NCI-H2227 (cell line): ENCODE measurements at regions not wholly inside any gene's neighbourhood (a gene's known extent, or its start where the extent isn't known, plus 50 kb on each side); places are given as distances from the start of the nearest gene placed in this dataset.
"Not testable (repeated sequence)": the region's sequence is repeated elsewhere in the genome, so short reads cannot be mapped to it uniquely, and the experiment has no call there.

ENCODE experiments used
- DNase-seq: peaks from one replicate; lab custom pipeline; 2025; ENCODE audit not compliant: unreplicated experiment; lab: John Stamatoyannopoulos, UW

DNA sequence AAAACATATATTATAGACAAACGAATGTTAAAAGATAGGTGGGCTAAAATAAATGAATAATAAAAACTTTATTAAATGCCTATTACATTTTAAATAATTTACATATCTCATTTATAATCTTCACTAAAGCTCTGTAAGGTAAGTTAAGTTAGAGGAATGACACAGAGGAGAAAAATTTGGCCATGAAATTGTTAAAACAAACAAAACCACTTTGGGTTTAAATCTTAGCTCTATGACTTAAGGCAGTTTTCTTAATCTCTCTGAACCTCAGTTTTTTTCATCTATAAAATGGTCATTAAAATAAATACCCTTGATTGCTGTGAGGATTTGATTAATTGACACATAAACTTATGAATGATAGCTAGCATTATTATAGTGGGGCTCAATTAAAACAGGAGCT is 404.8 kb upstream of the ATP11B start:
- DNase-seq: no peak

DNA sequence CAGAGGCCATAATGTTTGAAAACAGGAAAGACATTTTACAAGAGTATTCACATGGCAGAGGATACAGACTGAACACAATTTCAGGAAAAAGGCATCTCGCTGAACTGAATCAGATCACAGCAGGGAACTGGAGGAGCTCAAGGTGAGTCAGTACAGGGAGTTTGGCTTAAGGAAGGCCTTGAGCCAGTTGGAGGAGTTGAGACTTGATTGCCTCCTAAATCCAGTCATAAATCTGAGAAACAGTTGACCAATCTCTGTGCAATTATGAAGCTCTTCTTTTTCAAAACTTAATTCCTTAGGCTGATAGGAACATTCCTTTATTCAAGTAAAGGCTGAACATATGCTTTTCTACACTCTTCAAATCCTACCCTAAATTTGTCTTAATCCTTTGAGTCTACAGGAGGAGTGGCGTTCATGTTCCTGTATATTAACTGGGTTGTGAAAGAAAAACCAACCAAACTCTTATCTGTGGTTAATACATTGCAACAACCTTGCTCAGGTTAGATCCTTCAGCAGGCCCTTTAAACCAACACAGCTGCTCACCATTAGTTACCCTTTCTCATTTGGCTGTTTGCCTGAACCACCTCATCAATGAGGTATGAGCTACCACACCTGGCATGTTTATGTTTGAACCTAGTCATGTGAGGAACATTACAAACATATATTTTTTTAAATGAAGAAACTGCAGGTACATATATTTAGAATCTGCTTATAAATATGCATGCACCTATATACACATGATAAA is 404.1 kb upstream of the ATP11B start:
- DNase-seq: no peak

DNA sequence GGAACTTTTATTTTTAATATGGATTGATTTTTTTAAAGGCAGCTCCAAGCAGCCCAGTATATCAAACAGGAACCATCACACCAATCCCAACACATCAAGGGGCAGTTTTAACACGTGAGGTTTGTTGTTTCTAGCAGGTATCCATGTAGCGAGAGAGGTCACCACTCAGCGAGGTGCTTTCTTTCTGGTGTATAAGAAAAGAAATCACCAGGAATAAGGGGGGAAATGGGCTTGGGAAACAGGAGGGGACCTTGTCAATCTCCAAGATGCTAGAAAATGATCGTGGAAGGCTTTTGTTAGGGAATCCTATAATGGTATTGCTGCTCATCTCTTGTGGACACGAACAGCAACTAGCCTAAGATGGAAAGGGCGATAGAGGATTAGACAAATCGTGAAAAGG is 402.9 kb upstream of the ATP11B start:
- DNase-seq: no peak

- DNase-seq: no peak
Observed at GRCh38 chr3:182392182-182392937, 400.9 kb upstream of the ATP11B start.

GRCh38 chr3:182393151-182393550 is 400.2 kb upstream of the ATP11B start:
- DNase-seq: no peak

DNA sequence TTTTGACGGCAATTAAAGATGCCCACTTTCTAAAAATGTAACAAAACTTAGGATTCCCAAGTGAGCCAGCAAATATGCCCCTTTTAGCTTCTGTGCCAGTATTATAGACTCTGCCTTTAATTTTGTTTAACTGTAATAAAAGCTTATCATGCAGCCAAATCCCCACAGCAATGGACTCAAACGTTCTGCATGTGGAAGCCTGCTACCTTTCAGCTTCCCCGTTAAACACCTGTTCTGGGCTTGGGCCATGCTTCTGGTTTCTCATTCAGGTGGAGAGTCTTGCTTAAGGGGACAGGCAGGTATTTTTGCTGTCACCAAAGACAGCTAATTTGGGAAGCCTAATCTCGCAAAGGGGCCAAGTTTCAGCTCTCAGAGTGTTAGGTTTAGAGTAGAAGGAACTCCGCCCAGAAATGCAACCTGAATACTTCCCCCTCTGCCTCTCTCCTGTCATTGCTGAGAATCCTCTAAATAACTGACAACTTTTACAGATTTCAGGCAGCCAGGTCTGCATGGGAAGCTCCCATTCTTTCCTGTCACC is 399.4 kb upstream of the ATP11B start:
- no peak for DNase-seq

DNA sequence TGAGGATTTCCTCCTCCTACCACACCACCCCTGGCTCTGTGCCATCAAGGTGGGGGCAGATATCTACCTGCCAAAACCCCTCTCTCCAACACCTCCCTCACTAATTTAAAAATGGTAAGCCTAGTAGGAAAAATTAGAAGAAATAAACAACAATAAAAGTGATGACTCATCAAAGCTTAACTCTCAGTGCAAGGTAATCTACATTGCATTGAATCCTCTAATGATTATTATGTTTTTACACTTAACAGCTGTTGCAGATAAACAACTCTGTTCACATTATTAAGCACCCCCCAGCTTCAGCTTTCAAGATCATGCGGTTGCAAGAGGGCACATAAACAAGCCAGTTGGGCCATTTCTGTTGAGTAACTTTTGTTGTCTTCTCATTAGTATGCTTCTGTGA is 396.1 kb upstream of the ATP11B start:
- no peak for DNase-seq

DNA sequence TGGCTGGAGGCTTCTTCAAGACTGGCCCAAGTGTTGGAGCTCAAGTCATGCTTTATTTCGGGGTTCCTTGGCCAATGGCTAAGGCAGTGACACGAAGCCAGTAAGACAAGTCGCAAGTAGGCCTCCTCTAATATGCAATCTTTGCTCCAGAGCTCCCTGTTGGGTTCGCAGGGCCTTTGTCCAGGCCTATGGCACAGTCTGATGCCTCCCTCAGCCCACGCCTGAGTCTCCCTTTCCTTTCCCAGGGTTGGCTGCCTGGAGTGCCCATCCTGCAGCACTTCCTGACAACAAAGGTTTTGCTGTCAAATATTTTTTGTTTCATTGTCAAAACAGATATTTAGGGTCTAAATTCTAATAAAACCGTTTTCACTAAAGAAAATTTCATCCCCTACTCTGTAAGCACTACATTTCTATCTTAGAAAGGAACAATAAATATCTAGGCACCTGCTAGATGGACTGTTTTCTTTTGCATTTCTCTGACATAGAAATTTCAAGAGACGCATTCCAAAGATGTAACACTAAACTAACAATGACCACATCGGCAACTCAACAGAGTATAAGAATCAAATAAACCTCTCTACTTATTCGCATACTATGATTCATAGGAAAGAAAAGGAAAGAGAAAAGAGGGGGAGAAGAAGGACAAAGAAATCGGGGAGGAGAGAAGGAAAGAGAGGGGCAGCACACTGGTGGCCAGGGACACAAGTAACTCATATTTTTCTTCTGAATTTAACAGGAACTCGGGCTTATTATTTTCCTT is 393.1 kb upstream of the ATP11B start:
- DNase-seq: no peak

GRCh38 chr3:182400838-182401237 is 392.5 kb upstream of the ATP11B start:
- DNase-seq: no peak

DNA sequence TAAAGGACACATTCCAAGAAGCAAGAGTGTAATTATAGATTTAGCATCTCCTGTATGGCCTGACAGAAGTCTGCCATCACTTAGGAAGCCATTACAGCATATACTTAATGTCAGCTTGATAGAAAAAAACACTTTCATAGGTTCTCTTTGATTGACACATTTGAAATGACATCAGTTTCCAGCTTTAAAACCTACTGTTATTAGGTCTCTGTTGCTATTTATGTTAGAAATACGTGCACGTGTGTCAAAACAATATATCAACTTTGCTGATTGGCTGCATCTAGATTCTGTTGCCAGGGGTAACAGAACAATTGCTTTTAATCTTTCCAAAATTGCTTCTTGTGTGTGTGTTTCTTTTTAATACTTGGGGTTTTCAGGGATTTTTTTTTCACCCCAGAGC is 389.3 kb upstream of the ATP11B start:
- peak; percentile 34 for DNase-seq

DNA sequence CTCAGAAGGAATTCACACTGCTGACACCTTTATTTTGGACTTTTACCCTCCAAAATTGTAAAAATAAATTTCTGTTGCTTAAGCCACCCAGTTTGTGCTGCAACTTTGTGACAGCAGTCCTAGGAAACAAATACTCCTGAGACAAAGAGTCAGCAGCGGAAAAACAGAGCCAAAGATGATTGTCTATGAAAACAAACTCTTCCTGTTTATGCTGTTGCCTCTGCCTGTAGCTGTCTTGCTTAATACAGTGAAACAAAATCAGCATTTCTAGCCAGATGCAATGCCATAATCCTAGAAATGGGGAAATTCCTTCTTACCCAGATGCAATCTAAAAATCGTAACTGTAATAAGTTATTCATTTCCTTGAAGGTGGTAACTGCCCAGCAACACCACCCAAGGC is 387.5 kb upstream of the ATP11B start:
- no peak for DNase-seq

DNA sequence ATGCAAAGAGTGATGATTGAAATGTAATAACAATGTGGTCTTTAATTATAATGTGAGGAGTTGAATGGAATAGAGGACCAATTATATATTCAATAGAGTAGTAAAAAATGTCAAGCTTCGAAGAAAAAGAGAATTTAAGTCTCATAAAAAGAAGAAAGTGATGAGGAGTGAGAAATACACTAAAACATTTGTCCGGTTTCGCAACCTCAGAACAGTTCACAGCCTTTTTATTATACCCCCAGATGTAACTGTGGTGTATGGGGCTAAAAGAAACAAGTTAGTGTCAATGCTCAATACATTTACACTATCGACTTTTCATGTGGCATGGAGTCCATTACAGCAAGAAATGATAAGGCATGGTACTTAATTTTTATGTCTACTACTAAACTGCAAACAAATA is 386.5 kb upstream of the ATP11B start:
- no peak for DNase-seq

DNA sequence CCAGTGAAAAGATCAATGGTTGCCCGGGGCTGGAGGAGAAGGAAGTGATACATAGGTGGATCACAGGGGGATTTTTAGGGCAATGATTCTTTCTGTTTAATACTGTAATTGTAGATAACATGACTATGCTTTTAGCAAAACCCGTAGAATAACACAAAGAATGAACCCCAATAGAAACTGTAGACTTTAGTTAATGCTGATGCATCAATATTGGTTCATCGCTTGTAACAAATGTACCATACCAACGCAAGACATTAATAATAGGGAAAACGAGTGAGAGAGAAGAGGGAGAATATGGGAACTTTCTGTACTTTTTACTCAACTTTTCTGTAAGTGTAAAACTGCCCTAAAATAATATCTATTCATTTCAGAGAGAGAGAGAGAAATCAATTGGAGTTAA is 383.3 kb upstream of the ATP11B start:
- DNase-seq: no peak

DNA sequence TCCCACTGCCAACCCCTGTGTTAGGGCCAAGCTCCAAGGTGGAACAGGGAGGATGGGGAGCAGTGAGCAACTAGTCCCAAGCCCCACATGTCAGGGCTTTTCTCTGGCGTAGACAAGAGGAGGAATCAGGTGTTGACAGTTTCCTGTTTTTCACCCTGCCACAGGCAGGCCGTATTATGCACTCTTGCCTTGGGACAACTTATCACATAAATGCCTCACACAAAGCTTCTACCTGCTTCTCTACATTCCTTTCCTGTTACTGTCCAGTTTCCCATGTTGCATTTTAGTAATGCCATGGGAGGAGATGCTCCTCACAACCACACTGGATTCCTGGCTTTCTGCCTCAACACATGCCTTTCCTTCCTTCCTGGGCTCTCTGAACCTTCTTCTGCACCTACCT is 381.2 kb upstream of the ATP11B start:
- no peak for DNase-seq

- DNase-seq: no peak
Observed at GRCh38 chr3:182413061-182413460, 380.2 kb upstream of the ATP11B start.

GRCh38 chr3:182413682-182414081 is 379.6 kb upstream of the ATP11B start:
- DNase-seq: no peak

- no peak for DNase-seq
Observed at GRCh38 chr3:182414586-182414985, 378.7 kb upstream of the ATP11B start.

GRCh38 chr3:182420741-182421140 is 372.6 kb upstream of the ATP11B start:
- DNase-seq: no peak

GRCh38 chr3:182424006-182424405 is 369.3 kb upstream of the ATP11B start:
- DNase-seq: no peak

- DNase-seq: peak; percentile 13
Observed at GRCh38 chr3:182425926-182426718, 367.2 kb upstream of the ATP11B start.

DNA sequence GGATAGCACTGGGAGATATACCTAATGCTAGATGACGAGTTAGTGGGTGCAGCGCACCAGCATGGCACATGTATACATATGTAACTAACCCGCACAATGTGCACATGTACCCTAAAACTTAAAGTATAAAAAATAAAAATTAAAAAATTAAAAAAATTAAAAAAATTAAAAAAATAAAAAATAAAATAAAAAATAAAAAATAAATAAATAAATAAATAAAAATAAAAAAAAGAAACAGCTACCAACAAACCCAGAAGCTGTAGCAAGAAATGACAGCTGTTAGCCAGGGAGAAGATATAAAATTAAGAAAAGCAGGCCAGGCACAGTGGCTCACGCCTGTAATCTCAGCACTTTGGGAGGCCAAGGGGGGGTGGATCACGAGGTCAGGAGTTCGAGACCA is 361.3 kb upstream of the ATP11B start:
- not testable (repeated sequence) for DNase-seq
